Right lobe of liver (tissue), 4 donors: ENCODE measurements at regions not wholly inside any gene's neighbourhood (a gene's known extent, or its start where the extent isn't known, plus 50 kb on each side); places are given as distances from the start of the nearest gene placed in this dataset.

Source experiments
- POLR2A ChIP-seq: fragments of 450-650 bp; IDR thresholded peaks from one replicate; pipeline ENCODE4 v1.6.1; 2017; ENCODE audit warnings: antibody characterized with exemption, mild to moderate bottlenecking
- TF ChIP-seq, protein P1 (sequence below), 4 donors: fragments of 200-600 bp in 3 of 4; fragments of 450-650 bp in 1 of 4; IDR thresholded peaks; one replicate each; pipeline versions ENCODE4 v1.5.1 to v1.8.0; 2016 to 2022; ENCODE audit warnings: antibody characterized with exemption in 4 of 4, mild to moderate bottlenecking in 2 of 4
- donor health status: DM: no; HTN: no; CAD: no.
- donor health status: DM: no; HTN: no; CAD: no.
- donor health status: DM: no; HTN: yes; CAD: no.

DNA sequence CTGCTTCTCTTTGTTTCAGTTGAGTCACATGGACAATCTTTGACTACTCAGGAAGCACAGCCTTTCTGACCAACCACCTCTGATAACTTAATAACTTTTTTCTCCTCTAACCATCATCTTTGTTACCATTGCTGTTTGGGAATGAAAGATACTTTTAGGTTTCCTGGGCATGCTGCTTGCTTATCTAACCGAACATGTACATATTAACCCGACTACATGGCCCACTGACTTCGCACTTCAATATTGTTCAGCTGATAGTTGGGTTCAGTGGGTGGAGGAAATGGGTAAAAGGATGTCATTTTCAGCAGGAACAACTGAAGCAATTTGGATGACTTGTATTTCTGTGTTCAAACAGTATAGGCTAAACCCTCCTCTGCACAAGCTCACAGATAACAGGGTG lies 214.3 kb downstream of the SQOR start:
- TF ChIP-seq POLR2A = no peak
- TF ChIP-seq, protein P1, sequence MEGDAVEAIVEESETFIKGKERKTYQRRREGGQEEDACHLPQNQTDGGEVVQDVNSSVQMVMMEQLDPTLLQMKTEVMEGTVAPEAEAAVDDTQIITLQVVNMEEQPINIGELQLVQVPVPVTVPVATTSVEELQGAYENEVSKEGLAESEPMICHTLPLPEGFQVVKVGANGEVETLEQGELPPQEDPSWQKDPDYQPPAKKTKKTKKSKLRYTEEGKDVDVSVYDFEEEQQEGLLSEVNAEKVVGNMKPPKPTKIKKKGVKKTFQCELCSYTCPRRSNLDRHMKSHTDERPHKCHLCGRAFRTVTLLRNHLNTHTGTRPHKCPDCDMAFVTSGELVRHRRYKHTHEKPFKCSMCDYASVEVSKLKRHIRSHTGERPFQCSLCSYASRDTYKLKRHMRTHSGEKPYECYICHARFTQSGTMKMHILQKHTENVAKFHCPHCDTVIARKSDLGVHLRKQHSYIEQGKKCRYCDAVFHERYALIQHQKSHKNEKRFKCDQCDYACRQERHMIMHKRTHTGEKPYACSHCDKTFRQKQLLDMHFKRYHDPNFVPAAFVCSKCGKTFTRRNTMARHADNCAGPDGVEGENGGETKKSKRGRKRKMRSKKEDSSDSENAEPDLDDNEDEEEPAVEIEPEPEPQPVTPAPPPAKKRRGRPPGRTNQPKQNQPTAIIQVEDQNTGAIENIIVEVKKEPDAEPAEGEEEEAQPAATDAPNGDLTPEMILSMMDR (IDR thresholded peaks at IDR 0.05) = no peak
